Mesenchymal stem cell (in vitro differentiated cells and primary cell): ENCODE measurements at regions not wholly inside any gene's neighbourhood (a gene's known extent, or its start where the extent isn't known, plus 50 kb on each side); places are given as distances from the start of the nearest gene placed in this dataset.
A peak's percentile ranks its signal among the peaks of the same experiment; 100 is the strongest.
"Not testable (repeated sequence)": the region's sequence is repeated elsewhere in the genome, so short reads cannot be mapped to it uniquely, and the experiment has no call there.

Experiments
- DNase-seq: peaks from one replicate; pipeline ENCODE4 v3.0.0-alpha.2; 2013
- H2AFZ ChIP-seq: one replicate; pipeline ENCODE4 v1.6.1; 2013; ENCODE audit warnings: low read depth, mild to moderate bottlenecking, control low read depth, inconsistent platforms, low read length, moderate library complexity
- H2AK5ac ChIP-seq: 2 replicates; pipeline ENCODE4 v1.6.1; 2013; ENCODE audit warnings: low read length, moderate library complexity, mild to moderate bottlenecking, inconsistent platforms; ENCODE audit not compliant: severe bottlenecking
- H2BK120ac ChIP-seq: one replicate; pipeline ENCODE4 v1.6.1; 2013; ENCODE audit warnings: low read depth, mild to moderate bottlenecking, inconsistent platforms, low read length, moderate library complexity
- H2BK12ac ChIP-seq, 2 experiments: one replicate each; pipeline ENCODE4 v1.6.1; 2013; ENCODE audit warnings: inconsistent platforms in 2 of 2, low read length in 2 of 2, mild to moderate bottlenecking in 2 of 2, moderate library complexity in 2 of 2, control low read depth in 1 of 2
- H2BK15ac ChIP-seq: one replicate; pipeline ENCODE4 v1.6.1; 2013; ENCODE audit warnings: mild to moderate bottlenecking, low read depth, inconsistent platforms; ENCODE audit not compliant: poor library complexity, severe bottlenecking
- H2BK5ac ChIP-seq: 2 replicates; pipeline ENCODE4 v1.6.1; 2013; ENCODE audit warnings: low read depth, mild to moderate bottlenecking, low read length, control low read depth, inconsistent platforms; ENCODE audit not compliant: poor library complexity, severe bottlenecking
- H3K14ac ChIP-seq, 2 experiments: one replicate each; pipeline ENCODE4 v1.6.1; 2013; ENCODE audit warnings: inconsistent platforms in 2 of 2, low read length in 2 of 2, control low read depth in 1 of 2, mild to moderate bottlenecking in 1 of 2, moderate library complexity in 1 of 2
- H3K18ac ChIP-seq, 2 experiments: one replicate each; pipeline ENCODE4 v1.6.1; 2013; ENCODE audit warnings: inconsistent platforms in 2 of 2, low read length in 2 of 2, control low read depth in 1 of 2, low read depth in 1 of 2, mild to moderate bottlenecking in 1 of 2
- H3K23ac ChIP-seq, 2 experiments: one replicate each; pipeline ENCODE4 v1.6.1; 2013; ENCODE audit warnings: inconsistent platforms in 2 of 2, low read length in 2 of 2, mild to moderate bottlenecking in 2 of 2, moderate library complexity in 2 of 2, control low read depth in 1 of 2
- H3K27ac ChIP-seq: 2 replicates; pipeline ENCODE4 v1.5.1; 2013; ENCODE audit warnings: mild to moderate bottlenecking, moderate library complexity, low read length, control low read depth, inconsistent platforms; ENCODE audit not compliant: poor library complexity, severe bottlenecking
- H3K27me3 ChIP-seq, 2 experiments: 2 replicates each; pipeline versions ENCODE4 v1.6.1 to v1.7.0; 2013; ENCODE audit warnings: low read length in 2 of 2, mild to moderate bottlenecking in 2 of 2, moderate library complexity in 2 of 2, control low read depth in 1 of 2, inconsistent platforms in 1 of 2; ENCODE audit not compliant: control insufficient read depth in 1 of 2, insufficient read depth in 1 of 2
- H3K36me3 ChIP-seq, 2 experiments: 2 replicates each; pipeline versions ENCODE4 v1.6.1 to v1.7.0; 2013; ENCODE audit warnings: low read length in 2 of 2, control low read depth in 1 of 2, inconsistent platforms in 1 of 2, low read depth in 1 of 2, mild to moderate bottlenecking in 1 of 2; ENCODE audit not compliant: insufficient read depth in 2 of 2, control insufficient read depth in 1 of 2
- H3K4ac ChIP-seq, 2 experiments: one replicate each; pipeline ENCODE4 v1.6.1; 2013; ENCODE audit warnings: inconsistent platforms in 2 of 2, low read length in 2 of 2, mild to moderate bottlenecking in 2 of 2, moderate library complexity in 2 of 2, control low read depth in 1 of 2, low read depth in 1 of 2
- H3K4me1 ChIP-seq: 2 replicates; pipeline ENCODE4 v1.6.1; 2013; ENCODE audit warnings: low read depth, low read length, control low read depth; ENCODE audit not compliant: control insufficient read depth, insufficient read depth
- H3K4me2 ChIP-seq: 2 replicates; pipeline ENCODE4 v1.6.1; 2013; ENCODE audit warnings: low read length, mild to moderate bottlenecking, inconsistent platforms; ENCODE audit not compliant: poor library complexity, severe bottlenecking
- H3K4me3 ChIP-seq, 2 experiments: 2 replicates each; pipeline versions ENCODE4 v1.5.1 to v1.7.0; 2013; ENCODE audit warnings: low read length in 2 of 2, mild to moderate bottlenecking in 2 of 2, control low read depth in 1 of 2, low read depth in 1 of 2; ENCODE audit not compliant: insufficient read depth in 1 of 2
- H3K79me1 ChIP-seq: replicated peaks from 2 replicates; pipeline ENCODE4 v1.6.1; 2013; ENCODE audit warnings: mild to moderate bottlenecking, control low read depth, low read length, inconsistent platforms; ENCODE audit not compliant: poor library complexity, severe bottlenecking
- H3K9ac ChIP-seq: 2 replicates; pipeline ENCODE4 v1.7.0; 2013; ENCODE audit warnings: mild to moderate bottlenecking, low read length, moderate library complexity
- H3K9me3 ChIP-seq: 2 replicates; pipeline ENCODE4 v1.7.0; 2013; ENCODE audit warnings: mild to moderate bottlenecking, low read length; ENCODE audit not compliant: control insufficient read depth
- H4K8ac ChIP-seq: one replicate; pipeline ENCODE4 v1.6.1; 2013; ENCODE audit warnings: inconsistent platforms, mild to moderate bottlenecking, low read length, moderate library complexity
- H4K91ac ChIP-seq: one replicate; pipeline ENCODE4 v1.6.1; 2013; ENCODE audit warnings: mild to moderate bottlenecking, low read length, inconsistent platforms
- WGBS: methylation state at CpG from one replicate; pipeline ENCODE4 v1.1.7; 2013; ENCODE audit warnings: mixed read lengths; 5-methylcytosine and 5-hydroxymethylcytosine counted together

- Histone ChIP-seq H2BK15ac (no peak overlapping the region), H2BK5ac (no peak overlapping the region), H3K4me3 (no peak overlapping the region), H3K4ac (no peak overlapping the region), H3K27me3 (no peaks in the 10 kb centered on the region), H3K23ac (no peak overlapping the region), H3K79me1 (no peaks in the 10 kb centered on the region), H2BK120ac (no peak overlapping the region), H4K91ac (no peak overlapping the region), H2AK5ac (no peak overlapping the region), H2BK12ac (no peak overlapping the region), H3K4me1 (no peaks in the 10 kb centered on the region), H3K9ac (no peak overlapping the region), H3K36me3 (no peaks in the 10 kb centered on the region), H3K4me2 (no peak overlapping the region), H2AFZ (no peak overlapping the region), H3K18ac (no peak overlapping the region), H3K27ac (no peak overlapping the region), H3K9me3 (no peaks in the 10 kb centered on the region), H4K8ac (no peak overlapping the region), H3K14ac (no peak overlapping the region)
- 79% methylated on average over 2 of the region's 2 CpGs for WGBS
- no peak for DNase-seq
These were observed 85.1 kb upstream of the VLDLR start for GRCh38 chr9:2536511-2536910.

- WGBS, result 81% methylated on average over 4 of the region's 6 CpGs
These were observed 75.6 kb upstream of the VLDLR start for GRCh38 chr9:2545881-2546490.

GRCh38 chr9:2555899-2556600 lies 65.5 kb upstream of the VLDLR start:
- not testable (repeated sequence) for H2BK15ac ChIP-seq, H3K9me3 ChIP-seq, H3K18ac ChIP-seq, H2AFZ ChIP-seq, H3K23ac ChIP-seq, DNase-seq, H3K4me1 ChIP-seq, H2BK12ac ChIP-seq, H3K4me2 ChIP-seq, H2AK5ac ChIP-seq, H3K36me3 ChIP-seq, H3K79me1 ChIP-seq, H2BK120ac ChIP-seq, H3K4me3 ChIP-seq, H4K91ac ChIP-seq, H3K14ac ChIP-seq, H2BK5ac ChIP-seq, H3K4ac ChIP-seq, H3K27ac ChIP-seq, H3K9ac ChIP-seq, H3K27me3 ChIP-seq, H4K8ac ChIP-seq
- WGBS, result 78% methylated on average over 7 of the region's 7 CpGs

More at GRCh38 chr9:2545881-2546490, 75.6 kb upstream of the VLDLR start:
- Histone ChIP-seq H2AFZ (no peak overlapping the region), H3K23ac (no peak overlapping the region), H2BK12ac (no peak overlapping the region), H4K91ac (no peak overlapping the region), H3K14ac (no peak overlapping the region), H4K8ac (no peak overlapping the region), H3K4me3 (no peak overlapping the region), H3K27me3 (no peaks in the 10 kb centered on the region), H3K4me2 (no peak overlapping the region), H2BK5ac (no peak overlapping the region), H3K9me3 (peaks cover 4% of the 10 kb centered on the region), H2AK5ac (no peak overlapping the region), H3K79me1 (no peaks in the 10 kb centered on the region), H3K18ac (no peak overlapping the region), H3K36me3 (no peaks in the 10 kb centered on the region), H3K4ac (no peak overlapping the region), H2BK15ac (no peak overlapping the region), H3K4me1 (no peaks in the 10 kb centered on the region), H3K9ac (no peak overlapping the region), H3K27ac (no peak overlapping the region), H2BK120ac (no peak overlapping the region)
- DNase-seq, result peak; percentile 25

GRCh38 chr9:2557693-2558092 lies 63.9 kb upstream of the VLDLR start:
- Histone ChIP-seq H3K4ac (no peak overlapping the region), H3K4me1 (peaks cover 2% of the 10 kb centered on the region), H3K27me3 (no peaks in the 10 kb centered on the region), H2BK15ac (no peak overlapping the region), H2AK5ac (no peak overlapping the region), H3K4me3 (no peak overlapping the region), H3K9me3 (no peaks in the 10 kb centered on the region), H2BK120ac (no peak overlapping the region), H3K27ac (no peak overlapping the region), H4K91ac (no peak overlapping the region), H2AFZ (no peak overlapping the region), H3K4me2 (no peak overlapping the region), H2BK5ac (no peak overlapping the region), H3K14ac (no peak overlapping the region), H2BK12ac (no peak overlapping the region), H3K23ac (no peak overlapping the region), H4K8ac (no peak overlapping the region), H3K36me3 (no peaks in the 10 kb centered on the region), H3K18ac (no peak overlapping the region), H3K79me1 (no peaks in the 10 kb centered on the region), H3K9ac (no peak overlapping the region)
- DNase-seq, result no peak
- WGBS, result no CpG with 5 or more reads among the region's 1 CpG
